Left ventricle myocardium superior (tissue), 1 donor: ENCODE measurements at regions not wholly inside any gene's neighbourhood (a gene's known extent, or its start where the extent isn't known, plus 50 kb on each side); places are given as distances from the start of the nearest gene placed in this dataset.
A peak's percentile ranks its signal among the peaks of the same experiment; 100 is the strongest.
"Not testable (repeated sequence)": the region's sequence is repeated elsewhere in the genome, so short reads cannot be mapped to it uniquely, and the experiment has no call there.

Experiments
- ATAC-seq: fragments of 200-7000 bp; cut with Tn5 transposase; one replicate; pipeline ENCODE4 v1.9.1; 2020; ENCODE audit warnings: mild to moderate bottlenecking, moderate library complexity
- DNase-seq: peaks from one replicate; pipeline ENCODE4 v3.0.0-alpha.2; 2020
- intact Hi-C: fragments of 100-400 bp; cut with micrococcal nuclease; formaldehyde crosslinking; loops from one replicate; pipeline ENCODE4 v1.11.0; 2022
- donor health status: DM: no; HTN: yes; CAD: no; lungs with severe emphysema.

GRCh38 chr10:57664815-57665214 is 602.9 kb downstream of the IPMK start:
- no peak for DNase-seq
- intact Hi-C loops: no loop called here
- ATAC-seq: no peak

- intact Hi-C loops: no loop called here
- ATAC-seq: no peak
- DNase-seq: no peak
These were observed 604.3 kb downstream of the IPMK start for GRCh38 chr10:57663401-57663800.

- ATAC-seq: no peak
- intact Hi-C loops: no loop called here
These were observed 606.5 kb downstream of the IPMK start for GRCh38 chr10:57661206-57661605.

DNA sequence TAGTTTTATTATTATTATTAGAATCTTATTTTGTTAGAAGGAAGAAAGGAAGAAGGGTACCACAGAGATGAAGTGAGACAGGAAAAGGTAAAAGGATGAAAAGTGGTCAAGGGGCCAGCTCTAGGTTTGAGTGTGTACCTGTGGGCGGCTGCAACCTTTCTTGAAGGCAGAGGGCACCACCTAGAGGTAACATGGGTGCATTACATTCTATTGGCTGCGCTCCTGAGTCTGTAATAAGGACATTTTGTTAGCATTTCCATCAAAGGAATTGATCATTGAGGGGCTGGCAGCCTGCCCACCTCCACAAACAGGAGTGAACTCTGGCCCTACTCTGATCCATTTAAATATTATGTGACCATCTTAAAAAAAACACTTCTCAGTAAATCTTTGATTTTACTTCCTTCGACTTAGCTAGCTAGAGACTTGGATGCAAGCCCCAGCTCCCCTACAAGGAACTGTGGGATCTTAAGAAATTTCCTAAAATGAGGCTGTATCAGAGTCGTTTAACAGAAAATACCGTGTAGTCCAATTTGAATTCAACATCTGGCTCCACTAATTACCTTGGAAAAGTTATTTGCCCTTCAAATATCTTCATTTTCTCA is 610.4 kb downstream of the IPMK start:
- intact Hi-C loops: no loop called here
- ATAC-seq (no peak), DNase-seq (peak; percentile 24)

More at GRCh38 chr10:57661206-57661605, 606.5 kb downstream of the IPMK start:
- no peak for DNase-seq

GRCh38 chr10:57654856-57655255 is 612.8 kb downstream of the IPMK start:
- ATAC-seq (no peak), DNase-seq (no peak)
- intact Hi-C loops: no loop called here

DNA sequence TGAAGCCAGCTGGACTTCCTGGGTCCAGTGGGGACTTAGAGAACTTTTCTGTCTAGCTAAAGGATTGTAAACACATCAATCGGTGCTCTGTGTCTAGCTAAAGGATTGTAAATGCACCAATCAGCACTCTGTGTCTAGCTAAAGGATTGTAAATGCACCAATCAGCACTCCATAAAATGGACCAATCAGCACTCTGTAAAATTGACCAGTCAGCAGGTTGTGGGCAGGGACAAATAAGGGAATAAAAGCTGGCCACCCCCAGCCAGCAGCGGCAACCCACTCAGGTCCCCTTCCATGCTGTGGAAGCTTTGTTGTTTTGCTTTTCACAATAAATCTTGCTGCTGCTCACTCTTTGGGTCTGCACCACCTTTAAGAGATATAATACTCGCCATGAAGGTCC is 622.6 kb downstream of the IPMK start:
- intact Hi-C loops, DNase-seq, ATAC-seq: not testable (repeated sequence)

- ATAC-seq (no peak), DNase-seq (no peak)
- intact Hi-C loops: no loop called here
These were observed 629.3 kb downstream of the IPMK start for GRCh38 chr10:57638411-57638810.

DNA sequence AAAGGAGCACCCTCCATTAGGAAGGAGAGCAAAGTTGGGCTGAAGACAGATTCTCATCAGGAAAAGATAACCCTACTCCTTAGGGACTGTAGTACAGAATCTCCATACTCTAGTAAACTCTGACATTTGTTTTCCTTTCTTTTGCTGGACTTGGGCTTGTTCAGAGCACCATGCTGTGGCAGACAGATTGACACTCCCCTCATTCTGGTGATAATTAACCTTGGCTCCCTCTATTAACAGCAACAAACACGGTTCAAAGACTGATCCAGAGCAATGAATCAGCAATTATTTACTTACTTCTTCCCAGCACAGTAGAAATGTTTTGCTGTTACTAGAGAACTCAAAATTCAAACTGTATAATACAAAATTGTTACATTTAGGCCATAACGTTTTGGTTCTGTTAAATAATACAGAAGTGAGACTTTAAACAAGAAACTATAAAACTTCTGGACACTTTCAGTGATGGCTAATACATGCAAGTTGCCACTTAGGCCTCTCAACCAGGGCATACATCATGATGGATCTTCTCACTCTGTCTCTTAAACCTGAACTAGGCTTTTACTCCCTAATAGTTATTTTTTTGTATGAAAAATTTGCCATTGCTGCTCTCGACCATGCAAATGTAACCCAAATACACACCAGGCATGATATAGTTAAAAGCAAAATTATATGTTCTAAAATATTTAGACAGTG is 639.0 kb downstream of the IPMK start:
- intact Hi-C loops: no loop called here
- ATAC-seq: no peak
- no peak for DNase-seq

- intact Hi-C loops: no loop called here
- DNase-seq: no peak
- no peak for ATAC-seq
These were observed 640.0 kb downstream of the IPMK start for GRCh38 chr10:57627642-57628178.

DNA sequence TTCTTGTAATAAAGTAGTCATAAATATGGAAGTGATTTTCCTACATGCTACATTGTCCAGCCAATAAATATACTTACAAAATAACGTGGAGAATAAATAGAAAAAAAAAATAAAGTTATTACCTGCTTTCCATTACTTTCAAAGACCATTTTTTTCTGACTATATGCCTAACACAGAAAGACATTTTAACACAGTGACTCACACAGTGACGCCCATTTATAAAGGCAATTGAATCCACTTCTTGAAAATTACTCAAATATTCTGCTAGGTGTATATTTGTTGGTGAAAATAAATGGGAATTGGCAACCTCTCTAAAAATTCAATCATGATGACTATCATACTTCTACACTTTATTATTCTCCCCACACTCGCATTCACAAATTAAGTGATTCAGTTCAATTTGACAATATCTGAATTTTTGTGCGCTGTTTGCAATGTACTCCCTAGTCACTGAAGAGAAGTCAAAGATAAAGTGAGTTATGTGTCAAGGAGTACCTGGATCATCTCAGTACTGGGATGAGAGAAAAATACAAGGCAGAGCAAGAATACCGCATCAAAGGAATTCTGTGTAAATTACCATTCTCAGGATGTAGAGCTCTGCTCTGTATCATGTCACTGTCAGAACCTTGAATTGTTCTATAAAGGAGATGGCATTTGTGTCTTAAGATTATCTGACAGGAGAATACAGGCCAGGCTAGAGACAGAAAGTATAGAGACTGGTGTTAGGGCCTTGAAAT is 642.7 kb downstream of the IPMK start:
- ATAC-seq (no peak), DNase-seq (no peak)
- intact Hi-C loops: no loop called here

- intact Hi-C loops: no loop called here
These were observed 643.6 kb downstream of the IPMK start for GRCh38 chr10:57624066-57624465.

DNA sequence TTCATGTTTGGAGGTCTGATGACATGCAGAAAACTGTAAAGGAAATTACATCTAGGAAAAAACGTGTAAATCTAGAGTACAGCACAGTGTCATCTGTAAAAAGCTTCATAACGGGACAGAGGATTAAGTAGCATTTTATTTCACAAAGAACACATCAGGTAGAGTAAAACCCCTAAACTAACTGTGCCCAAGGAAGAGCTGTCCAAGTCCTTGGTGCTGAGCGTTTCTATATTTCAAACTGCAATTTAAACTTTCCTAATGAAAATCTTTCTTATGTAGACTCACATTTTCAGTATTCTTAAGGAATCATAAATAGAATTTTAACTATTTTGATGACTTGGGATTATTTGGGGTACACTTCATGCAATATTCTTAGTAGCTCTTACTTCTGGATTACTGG is 646.2 kb downstream of the IPMK start:
- DNase-seq: no peak
- intact Hi-C loops: no loop called here
- ATAC-seq: no peak

More at GRCh38 chr10:57624066-57624465, 643.6 kb downstream of the IPMK start:
- no peak for DNase-seq
- no peak for ATAC-seq

DNA sequence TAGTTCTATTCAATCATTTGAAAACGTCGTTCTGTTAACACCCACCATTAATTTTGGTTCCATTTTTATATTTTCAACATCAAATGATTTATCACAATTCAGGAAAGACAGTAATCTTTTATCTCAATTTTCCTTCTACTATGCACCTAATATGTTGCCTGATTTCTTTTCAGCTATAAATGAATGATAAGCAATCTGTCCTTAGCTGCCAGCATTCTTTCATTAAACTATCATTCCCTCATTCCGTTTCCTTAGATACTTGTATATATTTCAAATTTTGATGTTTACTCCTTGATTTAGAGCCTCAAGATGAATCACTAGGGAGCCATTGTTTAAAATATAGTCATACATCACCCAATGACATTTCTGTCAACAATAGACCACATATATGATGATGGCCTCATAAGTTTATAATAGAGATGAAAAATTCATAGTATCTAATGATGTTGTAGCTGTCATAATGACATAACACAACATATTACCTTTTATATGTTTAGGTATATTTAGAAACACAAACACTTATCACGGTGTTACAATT is 661.7 kb downstream of the IPMK start:
- ATAC-seq (no peak), DNase-seq (no peak)
- intact Hi-C loops: no loop called here

GRCh38 chr10:57599440-57599839 is 668.3 kb downstream of the IPMK start:
- intact Hi-C loops: no loop called here
- no peak for ATAC-seq

DNA sequence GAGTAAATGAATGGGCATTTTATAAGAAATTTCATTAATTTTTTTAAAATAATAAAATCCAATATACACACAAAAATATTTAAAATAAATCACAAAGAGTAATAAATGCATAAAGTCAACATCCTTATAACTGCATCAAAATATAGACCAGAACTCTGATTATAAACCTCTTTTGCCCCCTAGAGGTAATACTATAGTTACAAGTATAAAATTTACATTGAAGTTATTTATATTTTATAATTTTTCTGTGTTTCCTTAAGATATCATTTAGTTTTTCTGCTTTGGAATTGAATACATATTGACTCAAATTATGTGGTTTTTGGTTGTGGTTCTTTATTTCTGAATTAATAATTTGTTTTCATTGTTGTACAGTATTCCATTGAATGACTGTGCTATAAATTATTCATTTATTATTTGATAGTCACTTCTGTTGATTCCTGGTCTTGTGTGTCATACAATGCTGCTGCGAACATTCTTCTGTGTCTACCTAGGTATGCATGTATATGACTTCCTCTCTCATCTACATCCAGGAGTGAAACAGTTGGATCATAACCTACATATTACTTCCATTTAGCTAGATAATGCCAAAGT is 673.6 kb downstream of the IPMK start:
- DNase-seq (no peak), ATAC-seq (no peak)
- intact Hi-C loops: no loop called here

More at GRCh38 chr10:57599440-57599839, 668.3 kb downstream of the IPMK start:
- no peak for DNase-seq

- DNase-seq (no peak), ATAC-seq (peak; percentile 52)
- intact Hi-C loops: loop anchor here (5.0 kb wide), 2 partner anchors 482 to 572 kb away; no protein-coding TSS in a partner anchor
These were observed 687.8 kb downstream of the IPMK start for GRCh38 chr10:57579926-57580325.

DNA sequence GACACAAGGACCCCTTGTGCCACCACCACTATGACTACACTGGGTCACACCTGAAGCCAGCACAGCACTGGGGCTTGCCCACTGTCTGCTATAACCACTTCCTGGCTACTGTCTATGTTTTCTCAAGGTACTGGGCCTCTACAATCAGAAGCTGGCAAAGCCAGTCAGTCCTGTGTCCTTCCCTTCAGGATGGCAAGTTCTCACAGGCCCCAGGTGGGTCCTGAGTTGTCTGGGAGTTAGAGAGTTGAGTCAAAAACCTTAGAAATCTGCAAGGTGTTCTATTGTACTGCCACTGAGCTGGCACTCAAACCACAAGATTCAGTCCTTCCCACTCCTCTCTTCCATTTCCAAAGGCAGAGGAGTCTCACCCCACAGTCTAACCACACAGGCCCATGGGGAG is 705.5 kb downstream of the IPMK start:
- DNase-seq: no peak
- intact Hi-C loops: no loop called here
- no peak for ATAC-seq

GRCh38 chr10:57551774-57552173 is 715.9 kb downstream of the IPMK start:
- ATAC-seq, intact Hi-C loops, DNase-seq: not testable (repeated sequence)

DNA sequence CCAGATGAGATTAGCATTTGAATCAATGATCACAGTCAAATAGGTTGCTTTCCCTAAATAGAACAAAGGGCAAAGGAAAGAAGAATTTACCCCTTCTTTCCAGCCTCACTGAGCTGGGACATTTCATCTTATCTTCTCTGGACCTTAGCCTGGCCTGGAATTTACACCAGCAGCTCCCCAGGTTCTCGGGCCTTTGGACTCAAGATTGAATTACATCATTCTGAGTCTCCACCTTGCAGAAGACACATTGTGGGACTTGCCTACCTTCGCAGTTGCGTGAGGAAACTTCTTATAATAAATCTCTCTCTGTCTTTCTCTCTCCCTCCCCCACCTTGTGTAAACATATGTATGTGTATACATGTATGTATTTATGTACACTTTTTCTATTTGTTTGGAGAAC is 732.4 kb downstream of the IPMK start:
- DNase-seq (no peak), ATAC-seq (no peak)
- intact Hi-C loops: no loop called here
